ENCODE measurements at regions not wholly inside any gene's neighbourhood (a gene's known extent, or its start where the extent isn't known, plus 50 kb on each side); places are given as distances from the start of the nearest gene placed in this dataset.

DNA sequence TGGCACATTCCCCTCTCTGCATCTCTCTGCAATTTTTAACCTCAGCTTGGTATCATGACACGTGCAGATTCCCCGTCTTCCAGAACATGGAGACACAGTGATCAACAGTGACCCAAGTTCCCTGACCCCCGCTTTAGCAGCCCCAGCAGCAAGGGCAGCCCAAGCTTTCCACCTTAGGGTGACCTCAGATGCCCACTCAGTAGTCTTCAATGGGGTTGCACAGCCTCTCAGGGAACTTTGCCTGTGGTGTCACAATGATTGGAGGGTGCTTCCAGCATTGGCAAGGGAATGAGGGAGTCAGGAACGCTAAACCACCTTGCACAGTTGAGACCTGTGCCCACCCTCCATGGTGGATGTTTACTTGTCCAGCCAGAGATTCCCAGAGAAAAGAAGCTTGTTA is 287.1 kb upstream of the CDH4 start:
- TF ChIP-seq POLR2AphosphoS5 (IDR thresholded peaks at IDR 0.05; ENCODE audit: low read depth, low read length) (no peak), TAF1 (IDR thresholded peaks at IDR 0.05; ENCODE audit: borderline replicate concordance, insufficient read depth, low read length) (no peak), SIN3A (IDR thresholded peaks at IDR 0.05; ENCODE audit: borderline replicate concordance, insufficient read depth, low read length) (no peak), FOXP2 (optimal IDR thresholded peaks at IDR 0.05; ENCODE audit: borderline replicate concordance, extremely low read depth, extremely low read length, insufficient read depth) (no peak)
- TF ChIP-seq, protein P1, sequence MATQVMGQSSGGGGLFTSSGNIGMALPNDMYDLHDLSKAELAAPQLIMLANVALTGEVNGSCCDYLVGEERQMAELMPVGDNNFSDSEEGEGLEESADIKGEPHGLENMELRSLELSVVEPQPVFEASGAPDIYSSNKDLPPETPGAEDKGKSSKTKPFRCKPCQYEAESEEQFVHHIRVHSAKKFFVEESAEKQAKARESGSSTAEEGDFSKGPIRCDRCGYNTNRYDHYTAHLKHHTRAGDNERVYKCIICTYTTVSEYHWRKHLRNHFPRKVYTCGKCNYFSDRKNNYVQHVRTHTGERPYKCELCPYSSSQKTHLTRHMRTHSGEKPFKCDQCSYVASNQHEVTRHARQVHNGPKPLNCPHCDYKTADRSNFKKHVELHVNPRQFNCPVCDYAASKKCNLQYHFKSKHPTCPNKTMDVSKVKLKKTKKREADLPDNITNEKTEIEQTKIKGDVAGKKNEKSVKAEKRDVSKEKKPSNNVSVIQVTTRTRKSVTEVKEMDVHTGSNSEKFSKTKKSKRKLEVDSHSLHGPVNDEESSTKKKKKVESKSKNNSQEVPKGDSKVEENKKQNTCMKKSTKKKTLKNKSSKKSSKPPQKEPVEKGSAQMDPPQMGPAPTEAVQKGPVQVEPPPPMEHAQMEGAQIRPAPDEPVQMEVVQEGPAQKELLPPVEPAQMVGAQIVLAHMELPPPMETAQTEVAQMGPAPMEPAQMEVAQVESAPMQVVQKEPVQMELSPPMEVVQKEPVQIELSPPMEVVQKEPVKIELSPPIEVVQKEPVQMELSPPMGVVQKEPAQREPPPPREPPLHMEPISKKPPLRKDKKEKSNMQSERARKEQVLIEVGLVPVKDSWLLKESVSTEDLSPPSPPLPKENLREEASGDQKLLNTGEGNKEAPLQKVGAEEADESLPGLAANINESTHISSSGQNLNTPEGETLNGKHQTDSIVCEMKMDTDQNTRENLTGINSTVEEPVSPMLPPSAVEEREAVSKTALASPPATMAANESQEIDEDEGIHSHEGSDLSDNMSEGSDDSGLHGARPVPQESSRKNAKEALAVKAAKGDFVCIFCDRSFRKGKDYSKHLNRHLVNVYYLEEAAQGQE (IDR thresholded peaks at IDR 0.05; ENCODE audit: insufficient read depth in 1 of 2, low read depth in 2 of 2, low read length in 2 of 2), result no peak

DNA sequence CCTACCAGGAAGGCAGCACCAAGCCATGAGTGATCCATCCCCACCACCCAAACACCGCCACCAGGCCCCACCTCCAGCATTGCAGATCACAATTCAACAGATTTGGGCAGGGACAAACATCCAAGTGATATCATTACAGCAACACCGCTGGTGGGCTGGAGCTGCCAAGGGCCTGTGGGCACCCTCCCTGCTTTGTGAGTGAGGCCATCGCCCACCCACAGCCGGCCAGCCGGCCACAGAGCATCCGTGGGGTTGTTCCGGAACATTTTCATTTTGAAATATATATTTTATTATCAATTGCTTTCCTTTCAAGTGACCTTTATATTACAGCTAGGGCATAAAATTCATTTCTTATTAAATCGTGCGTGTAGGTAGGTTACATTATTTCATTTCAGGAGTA is 286.0 kb upstream of the CDH4 start:
- no peak for TF ChIP-seq SIN3A (IDR thresholded peaks at IDR 0.05; ENCODE audit: borderline replicate concordance, insufficient read depth, low read length)
- TF ChIP-seq TAF1 (IDR thresholded peaks at IDR 0.05; ENCODE audit: borderline replicate concordance, insufficient read depth, low read length), result no peak
- TF ChIP-seq, protein P1 (IDR thresholded peaks at IDR 0.05; ENCODE audit: insufficient read depth in 1 of 2, low read depth in 2 of 2, low read length in 2 of 2), result no peak
- TF ChIP-seq FOXP2 (optimal IDR thresholded peaks at IDR 0.05; ENCODE audit: borderline replicate concordance, extremely low read depth, extremely low read length, insufficient read depth), result no peak
- TF ChIP-seq POLR2AphosphoS5 (IDR thresholded peaks at IDR 0.05; ENCODE audit: low read depth, low read length), result no peak

DNA sequence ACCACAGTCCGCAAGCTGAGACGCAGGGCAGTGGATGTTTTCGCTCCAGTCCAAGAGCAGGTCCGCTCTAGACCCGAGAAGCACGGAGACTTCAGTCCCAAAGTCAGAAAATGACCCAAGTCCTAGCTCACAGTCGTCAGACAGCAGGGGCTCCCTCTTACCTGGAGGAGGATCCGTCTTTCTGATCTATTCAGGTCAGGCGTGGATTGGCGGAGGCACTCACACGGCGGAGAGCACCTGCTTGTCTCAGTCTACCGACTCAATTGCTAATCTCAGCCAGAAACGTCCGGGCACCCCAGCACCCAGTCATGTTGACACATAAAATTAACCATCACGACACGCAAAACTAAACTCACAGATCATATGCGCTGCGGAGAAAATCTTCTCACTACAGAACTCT is 285.3 kb upstream of the CDH4 start:
- TF ChIP-seq POLR2AphosphoS5 (IDR thresholded peaks at IDR 0.05; ENCODE audit: low read depth, low read length) (no peak), FOXP2 (optimal IDR thresholded peaks at IDR 0.05; ENCODE audit: borderline replicate concordance, extremely low read depth, extremely low read length, insufficient read depth) (no peak), TAF1 (IDR thresholded peaks at IDR 0.05; ENCODE audit: borderline replicate concordance, insufficient read depth, low read length) (no peak), SIN3A (IDR thresholded peaks at IDR 0.05; ENCODE audit: borderline replicate concordance, insufficient read depth, low read length) (no peak)
- TF ChIP-seq, protein P1 (IDR thresholded peaks at IDR 0.05; ENCODE audit: insufficient read depth in 1 of 2, low read depth in 2 of 2, low read length in 2 of 2), result no peak

DNA sequence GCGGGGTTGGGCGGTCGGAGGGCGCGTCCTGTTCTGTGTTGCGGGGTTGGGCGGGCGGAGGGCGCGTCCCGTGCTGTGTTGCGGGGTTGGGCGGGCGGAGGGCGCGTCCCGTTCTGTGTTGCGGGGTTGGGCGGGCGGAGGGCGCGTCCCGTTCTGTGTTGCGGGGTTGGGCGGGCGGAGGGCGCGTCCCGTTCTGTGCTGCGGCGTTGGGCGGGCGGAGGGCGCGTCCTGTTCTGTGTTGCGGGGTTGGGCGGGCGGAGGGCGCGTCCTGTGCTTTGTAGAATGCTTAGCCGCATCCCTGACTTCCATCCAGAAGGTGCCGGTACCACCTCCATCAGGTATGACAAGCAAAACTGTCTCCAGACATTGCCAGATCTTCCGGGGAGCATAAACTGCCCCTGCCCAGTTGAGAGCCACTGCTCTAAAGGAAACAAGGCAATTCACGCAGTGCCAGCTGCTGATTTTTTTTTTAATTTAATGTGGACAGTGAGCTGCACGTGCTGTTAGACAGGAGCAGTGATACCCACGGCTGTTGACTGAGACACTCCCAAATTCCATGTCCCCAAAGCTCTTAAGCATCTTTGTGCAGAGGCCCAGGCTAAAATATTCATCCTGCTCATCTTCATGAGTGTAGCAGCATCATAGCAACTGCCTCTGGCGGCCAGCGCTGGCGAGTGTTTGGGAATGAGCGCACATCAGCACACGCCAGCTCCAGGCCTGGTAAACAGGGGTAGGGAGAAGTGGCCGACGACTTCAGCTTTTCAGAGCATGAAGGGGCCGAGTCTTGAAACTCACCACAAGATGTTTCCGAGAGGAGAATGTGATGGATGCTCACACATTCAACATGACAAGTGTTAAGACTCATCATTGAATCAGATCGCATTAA is 284.4 kb upstream of the CDH4 start:
- TF ChIP-seq SIN3A (IDR thresholded peaks at IDR 0.05; ENCODE audit: borderline replicate concordance, insufficient read depth, low read length) (no peak), POLR2AphosphoS5 (IDR thresholded peaks at IDR 0.05; ENCODE audit: low read depth, low read length) (no peak), FOXP2 (optimal IDR thresholded peaks at IDR 0.05; ENCODE audit: borderline replicate concordance, extremely low read depth, extremely low read length, insufficient read depth) (no peak), TAF1 (IDR thresholded peaks at IDR 0.05; ENCODE audit: borderline replicate concordance, insufficient read depth, low read length) (no peak)
- TF ChIP-seq, protein P1 (IDR thresholded peaks at IDR 0.05; ENCODE audit: insufficient read depth in 1 of 2, low read depth in 2 of 2, low read length in 2 of 2), result no peak

Data from PFSK-1 (cell line).